MM.1S (cell line): ENCODE measurements at regions not wholly inside any gene's neighbourhood (a gene's known extent, or its start where the extent isn't known, plus 50 kb on each side); places are given as distances from the start of the nearest gene placed in this dataset.

Source experiments
- EZH2phosphoT487 ChIP-seq: fragments of 300-600 bp; sonication (generic); IDR thresholded peaks from 2 replicates; pipeline ENCODE4 v1.6.1; 2018; ENCODE audit warnings: antibody characterized with exemption, low read length
- TF ChIP-seq, protein P1 (sequence below): fragments of 300-600 bp; sonication (generic); IDR thresholded peaks from 2 replicates; pipeline ENCODE4 v1.5.1; 2016; ENCODE audit warnings: antibody characterized with exemption, low read length, mixed read lengths

GRCh38 chr3:139198186-139198585, 145.6 kb upstream of the MRPS22 start:
- TF ChIP-seq, protein P1, sequence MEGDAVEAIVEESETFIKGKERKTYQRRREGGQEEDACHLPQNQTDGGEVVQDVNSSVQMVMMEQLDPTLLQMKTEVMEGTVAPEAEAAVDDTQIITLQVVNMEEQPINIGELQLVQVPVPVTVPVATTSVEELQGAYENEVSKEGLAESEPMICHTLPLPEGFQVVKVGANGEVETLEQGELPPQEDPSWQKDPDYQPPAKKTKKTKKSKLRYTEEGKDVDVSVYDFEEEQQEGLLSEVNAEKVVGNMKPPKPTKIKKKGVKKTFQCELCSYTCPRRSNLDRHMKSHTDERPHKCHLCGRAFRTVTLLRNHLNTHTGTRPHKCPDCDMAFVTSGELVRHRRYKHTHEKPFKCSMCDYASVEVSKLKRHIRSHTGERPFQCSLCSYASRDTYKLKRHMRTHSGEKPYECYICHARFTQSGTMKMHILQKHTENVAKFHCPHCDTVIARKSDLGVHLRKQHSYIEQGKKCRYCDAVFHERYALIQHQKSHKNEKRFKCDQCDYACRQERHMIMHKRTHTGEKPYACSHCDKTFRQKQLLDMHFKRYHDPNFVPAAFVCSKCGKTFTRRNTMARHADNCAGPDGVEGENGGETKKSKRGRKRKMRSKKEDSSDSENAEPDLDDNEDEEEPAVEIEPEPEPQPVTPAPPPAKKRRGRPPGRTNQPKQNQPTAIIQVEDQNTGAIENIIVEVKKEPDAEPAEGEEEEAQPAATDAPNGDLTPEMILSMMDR, result no peak
- TF ChIP-seq EZH2phosphoT487, result no peak
